NCI-H345 (cell line): ENCODE measurements at regions not wholly inside any gene's neighbourhood (a gene's known extent, or its start where the extent isn't known, plus 50 kb on each side); places are given as distances from the start of the nearest gene placed in this dataset.
A peak's percentile ranks its signal among the peaks of the same experiment; 100 is the strongest.

Experiments used
- DNase-seq: peaks from one replicate; lab custom pipeline; 2025; lab: John Stamatoyannopoulos, UW

GRCh38 chr6:18674346-18674745 is 287.2 kb downstream of the RNF144B start:
- no peak for DNase-seq

GRCh38 chr6:18675881-18676280 is 288.7 kb downstream of the RNF144B start:
- DNase-seq, result no peak

DNA sequence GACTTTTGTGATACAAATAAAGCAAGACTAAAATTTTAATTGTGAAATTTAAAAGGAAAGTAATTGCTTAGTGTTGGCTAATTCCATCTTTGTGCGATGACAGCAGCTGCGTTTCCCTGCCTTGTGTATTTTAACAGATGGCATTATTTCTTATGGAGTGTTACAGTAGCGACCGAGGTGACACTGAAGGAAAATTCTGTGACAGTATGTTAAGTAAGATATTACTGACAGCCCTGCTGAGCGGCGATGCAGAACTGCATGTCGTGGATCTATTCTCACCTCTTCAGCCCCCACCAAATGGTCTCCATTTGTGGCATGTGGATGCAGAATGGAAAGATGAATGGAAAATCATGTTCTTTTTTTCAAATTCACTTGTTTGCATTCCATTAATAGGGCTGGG is 289.4 kb downstream of the RNF144B start:
- no peak for DNase-seq

DNA sequence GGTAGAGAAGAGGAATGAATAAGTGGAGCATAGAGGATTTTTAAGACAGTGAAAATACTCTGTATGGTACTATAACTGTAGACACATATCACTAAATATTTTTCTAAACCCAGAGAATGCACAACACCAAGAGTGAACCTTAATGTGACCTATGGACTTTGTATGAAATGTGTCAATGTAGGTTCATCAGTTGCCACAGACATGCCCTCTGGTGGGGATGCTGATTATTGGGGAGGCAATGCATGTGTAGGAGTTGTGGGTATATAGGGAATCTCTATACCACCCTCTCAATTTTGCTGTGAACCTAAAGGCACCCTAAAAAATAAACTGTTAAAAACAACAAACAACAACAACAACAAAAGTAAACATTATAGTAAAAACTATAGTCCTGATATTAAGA is 293.7 kb downstream of the RNF144B start:
- no peak for DNase-seq

DNA sequence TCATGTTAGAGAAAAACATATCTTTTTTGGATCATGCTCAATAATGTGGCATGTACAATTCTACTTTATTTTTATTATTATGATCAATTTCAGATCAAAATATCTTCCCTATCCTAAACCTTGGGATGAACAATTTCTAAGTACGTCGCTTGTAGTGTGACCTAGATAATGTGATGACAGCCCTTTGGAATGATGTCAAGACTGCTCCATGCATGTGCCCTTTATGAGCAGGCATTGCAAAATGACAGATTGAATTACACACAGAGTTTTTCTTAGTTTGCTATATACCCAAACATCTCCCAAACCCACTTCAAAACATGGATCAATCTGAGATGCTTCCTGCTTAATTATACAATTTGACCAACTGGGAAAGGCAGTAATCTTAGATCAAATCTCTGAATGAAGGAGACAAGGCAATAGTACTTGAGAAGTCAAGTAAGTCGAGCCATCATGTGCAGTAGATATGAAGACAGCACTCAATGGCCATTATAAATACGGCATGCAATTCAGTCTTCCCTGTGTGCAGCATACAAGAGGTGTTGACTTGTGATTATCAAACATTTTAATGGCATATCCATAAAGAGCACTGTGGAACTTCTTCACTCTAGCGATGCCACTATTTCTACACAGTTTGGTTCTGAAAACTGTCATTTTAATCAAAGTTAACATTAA is 294.8 kb downstream of the RNF144B start:
- DNase-seq, result no peak

GRCh38 chr6:18684343-18684742 is 297.2 kb downstream of the RNF144B start:
- no peak for DNase-seq

DNA sequence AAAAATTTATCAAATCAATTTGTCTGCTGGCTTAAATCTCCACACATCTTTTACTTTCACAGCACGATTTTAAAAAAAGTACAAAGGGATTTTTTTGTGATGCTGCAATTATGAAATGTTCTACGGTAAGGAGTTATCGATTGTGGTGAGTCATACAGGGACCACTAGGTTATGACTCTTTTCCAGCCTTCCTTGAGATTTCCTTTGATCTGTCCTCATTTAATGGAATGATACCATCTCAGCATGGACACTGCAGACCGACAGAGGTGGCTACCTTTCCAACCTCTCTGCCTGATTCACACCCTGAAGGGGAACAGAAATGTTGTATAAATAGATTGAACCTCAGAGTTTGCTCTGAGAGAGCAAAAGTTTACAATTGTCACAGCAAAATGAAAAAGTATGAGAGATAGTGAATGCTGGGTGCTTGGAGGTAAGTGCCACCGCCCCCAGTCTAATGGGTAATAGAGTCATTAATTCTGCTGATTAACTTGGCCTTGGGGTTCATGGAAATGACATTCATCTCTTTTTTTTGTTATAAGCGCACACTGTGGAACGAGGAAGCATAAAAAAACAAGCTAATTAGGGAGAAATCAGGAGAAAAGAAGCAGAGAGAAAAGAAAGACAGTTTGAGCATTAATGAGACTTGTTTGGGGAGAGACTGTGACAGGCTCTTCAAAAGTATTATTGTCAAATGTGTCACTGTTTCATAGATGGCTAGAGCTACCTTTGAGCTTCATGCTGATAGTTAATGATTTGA is 306.0 kb downstream of the RNF144B start:
- DNase-seq, result no peak

DNA sequence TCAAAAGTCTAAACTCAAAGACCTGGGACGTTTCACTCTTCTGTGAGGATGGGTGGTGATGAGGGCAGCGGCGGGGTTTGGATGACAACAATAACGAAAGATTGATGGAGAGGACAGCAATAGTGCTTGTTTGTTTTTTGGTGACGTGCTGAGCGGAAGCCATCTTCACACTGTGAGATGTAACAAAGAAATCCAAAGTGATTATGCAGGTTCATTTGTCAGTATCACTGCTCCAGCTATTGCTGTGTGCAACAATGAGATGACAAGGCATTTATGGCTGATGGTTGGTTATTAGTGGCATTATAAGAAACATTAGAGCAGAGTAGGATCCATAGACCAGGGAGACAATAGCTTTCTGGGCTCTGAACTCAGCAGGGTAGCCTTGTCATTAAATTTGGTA is 306.7 kb downstream of the RNF144B start:
- peak; percentile 62 for DNase-seq

DNA sequence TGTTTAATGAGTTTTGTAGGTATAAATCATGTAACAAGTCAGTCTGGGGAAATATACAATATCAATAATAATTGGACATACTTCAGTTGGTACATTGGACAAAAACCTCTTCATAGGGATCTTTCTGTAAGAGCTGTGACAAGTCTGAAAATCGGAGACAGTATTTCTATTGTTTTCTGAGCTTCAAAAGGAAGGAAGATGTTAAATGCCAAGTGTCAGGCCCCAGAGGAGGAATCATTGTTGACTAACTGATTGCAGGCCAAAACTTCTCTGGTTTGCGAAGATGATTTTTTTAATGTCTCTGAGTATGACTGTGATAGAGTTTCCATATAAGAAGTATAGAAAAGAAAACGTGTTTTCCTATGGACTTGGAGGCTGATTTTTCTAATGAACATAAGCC is 316.4 kb downstream of the RNF144B start:
- no peak for DNase-seq

- no peak for DNase-seq
Measured at GRCh38 chr6:18707714-18708439, 320.7 kb downstream of the RNF144B start.

- no peak for DNase-seq
Measured at GRCh38 chr6:18712595-18712994, 325.4 kb downstream of the RNF144B start.

DNA sequence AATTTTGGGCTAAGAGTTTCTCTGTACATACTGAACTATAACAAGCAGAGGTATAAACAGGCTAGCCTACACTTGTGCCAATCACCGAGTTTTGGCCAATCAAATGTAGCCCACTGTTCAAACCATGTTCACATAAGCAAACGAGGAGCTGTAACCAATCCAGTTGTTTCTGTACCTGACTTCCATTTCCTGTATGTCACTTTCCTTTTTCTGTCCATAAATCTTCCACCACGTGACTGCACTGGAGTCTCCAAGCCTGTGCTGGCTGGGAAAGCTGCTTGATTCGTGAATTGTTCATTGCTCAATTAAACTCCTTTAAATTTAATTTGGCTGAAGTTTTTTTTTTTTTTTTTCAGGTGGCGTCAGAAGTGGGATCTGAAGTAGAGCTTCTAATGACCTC is 332.9 kb downstream of the RNF144B start:
- no peak for DNase-seq

GRCh38 chr6:18724056-18724455 is 336.9 kb downstream of the RNF144B start:
- DNase-seq, result no peak

DNA sequence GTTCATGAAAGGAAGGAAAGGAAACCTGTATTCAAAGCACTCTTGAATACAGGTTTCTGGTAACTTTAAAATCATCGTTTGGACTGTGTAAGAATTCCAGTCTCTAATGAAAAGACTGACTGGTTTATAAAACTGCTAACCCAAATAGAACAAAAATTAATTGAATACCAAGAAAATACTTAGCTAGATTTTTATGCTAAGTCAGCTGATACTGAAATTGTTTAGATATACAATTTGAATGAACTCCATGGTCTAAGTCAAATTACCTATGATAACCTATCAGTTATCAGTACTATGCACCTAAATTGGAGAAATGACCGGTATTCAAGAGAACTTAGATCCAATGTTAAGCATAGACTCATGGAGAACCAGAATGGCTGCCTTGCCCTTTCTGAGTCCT is 338.3 kb downstream of the RNF144B start:
- no peak for DNase-seq

DNA sequence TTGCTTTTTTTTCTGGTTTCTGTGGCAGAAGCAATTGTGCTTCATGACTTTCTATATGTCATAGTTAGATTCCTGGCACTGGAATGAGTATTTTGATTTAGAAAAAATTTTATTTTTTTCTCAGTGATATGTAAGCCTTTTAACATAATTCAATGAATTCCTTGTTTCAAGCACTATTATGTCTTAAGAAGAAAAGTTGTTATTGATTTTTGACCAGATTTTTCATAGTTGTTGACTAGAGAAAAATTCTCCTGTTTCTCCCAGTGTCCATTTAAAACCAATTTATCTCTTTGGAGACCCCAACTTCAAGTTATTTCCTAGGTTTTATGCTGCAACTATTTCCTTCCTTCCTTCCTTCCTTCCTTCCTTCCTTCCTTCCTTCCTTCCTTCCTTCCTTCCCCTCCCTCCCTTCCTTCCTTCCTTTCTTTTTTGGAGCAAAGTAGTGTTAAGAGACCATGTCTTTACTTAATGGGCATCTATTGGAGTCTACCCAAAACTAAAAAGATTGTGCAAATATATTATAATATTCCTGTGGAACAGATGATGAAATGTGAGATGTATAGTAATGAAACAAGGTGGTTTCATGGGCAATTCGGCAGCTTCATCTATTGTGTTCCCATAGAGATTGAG is 346.9 kb downstream of the RNF144B start:
- DNase-seq, result no peak

DNA sequence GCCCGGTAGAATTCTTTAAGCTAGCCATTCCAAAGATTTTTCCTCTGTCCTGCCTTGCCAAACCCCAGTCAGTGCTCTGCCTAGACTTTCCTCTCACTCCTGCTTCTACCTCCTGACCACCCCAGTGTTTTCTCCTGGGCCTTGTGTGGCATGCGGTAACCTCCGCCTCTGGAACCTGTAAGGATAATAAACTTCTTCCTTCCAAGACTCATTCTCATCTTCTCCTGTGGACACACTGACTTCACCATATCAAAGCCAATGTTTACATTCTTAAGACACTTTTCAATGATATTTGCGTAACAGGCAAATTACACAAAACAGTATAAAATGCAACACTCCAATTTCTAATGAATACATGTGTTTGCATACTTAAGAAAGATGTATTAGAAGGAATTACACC is 354.6 kb downstream of the RNF144B start:
- no peak for DNase-seq

DNA sequence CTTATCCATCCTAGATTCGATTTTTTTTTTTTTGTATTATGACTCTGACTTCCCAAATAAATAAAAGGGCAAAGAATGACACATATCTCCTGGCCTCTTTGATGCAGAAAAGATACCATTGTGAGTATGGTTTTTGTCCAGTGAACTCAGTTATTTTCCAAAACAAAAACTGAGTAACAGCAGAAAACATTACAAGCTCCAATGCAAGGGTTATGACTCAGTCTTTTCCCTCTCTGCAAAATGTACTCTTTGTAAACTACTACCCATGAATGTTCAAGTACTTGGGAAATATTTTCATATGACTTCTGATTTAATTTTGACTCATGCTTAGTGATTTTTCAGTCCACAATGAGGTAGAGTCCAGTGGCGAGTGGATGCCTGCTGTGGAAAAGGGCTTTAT is 355.3 kb downstream of the RNF144B start:
- DNase-seq, result no peak

- no peak for DNase-seq
Measured at GRCh38 chr6:18746727-18747126, 359.6 kb downstream of the RNF144B start.

GRCh38 chr6:18748314-18748713 is 361.2 kb downstream of the RNF144B start:
- no peak for DNase-seq

GRCh38 chr6:18752278-18753068 is 365.3 kb downstream of the RNF144B start:
- no peak for DNase-seq

- DNase-seq, result no peak
Measured at GRCh38 chr6:18753076-18753475, 365.9 kb downstream of the RNF144B start.

DNA sequence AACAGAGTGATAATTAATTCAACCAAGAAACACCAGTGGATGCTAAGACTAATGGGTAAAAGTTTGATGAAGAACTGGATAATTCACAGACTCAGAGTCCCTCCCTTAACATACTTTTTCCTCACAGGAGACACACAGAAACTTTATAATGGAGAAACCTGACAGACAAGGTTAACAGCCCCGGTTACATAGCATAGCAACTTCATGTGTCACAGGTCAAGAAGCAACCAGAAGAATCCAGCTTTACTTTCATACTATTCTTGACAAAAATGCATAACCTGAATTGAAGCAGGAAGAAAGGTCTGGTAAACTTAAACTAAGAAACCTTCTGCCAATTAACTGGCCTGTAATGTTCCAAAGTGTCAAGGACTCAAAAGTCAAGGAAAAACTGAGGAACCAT is 375.9 kb downstream of the RNF144B start:
- no peak for DNase-seq
